Peyer's patch (tissue), 4 donors: ENCODE measurements at regions not wholly inside any gene's neighbourhood (a gene's known extent, or its start where the extent isn't known, plus 50 kb on each side); places are given as distances from the start of the nearest gene placed in this dataset.

ENCODE experiments used
- CTCF ChIP-seq, 6 experiments: fragments of 450-650 bp in 4 of 6; fragments of 200-600 bp in 2 of 6; sonication (generic) in 1 of 6; IDR thresholded peaks; one replicate each; pipeline ENCODE4 v1.5.1; 2017 to 2019; ENCODE audit warnings: antibody characterized with exemption in 6 of 6, mild to moderate bottlenecking in 3 of 6, moderate library complexity in 1 of 6
- POLR2A ChIP-seq, 2 donors: fragments of 450-650 bp; IDR thresholded peaks; one replicate each; pipeline ENCODE4 v1.5.1; 2017; ENCODE audit warnings: antibody characterized with exemption in 2 of 2, mild to moderate bottlenecking in 2 of 2, moderate library complexity in 2 of 2

DNA sequence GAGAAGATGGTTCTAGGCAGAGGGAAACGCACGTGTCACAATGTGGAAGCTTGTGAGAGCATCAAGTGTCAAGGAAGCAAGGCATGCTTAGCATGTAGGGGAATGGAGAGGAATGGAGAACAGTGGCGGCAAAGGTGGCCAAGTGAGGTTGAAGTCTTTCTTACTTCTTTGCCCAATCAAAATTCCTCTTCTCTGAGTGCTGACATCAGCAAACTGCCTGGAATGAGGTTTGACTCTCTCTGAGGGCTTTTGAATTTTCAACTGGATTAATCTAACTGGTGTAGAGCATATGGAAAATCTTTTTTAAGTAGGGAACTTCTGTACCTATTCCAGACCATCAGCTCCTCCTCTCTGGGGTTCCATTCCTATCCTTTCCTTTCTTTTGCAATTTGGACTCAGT, 61.9 kb upstream of the BNC1 start:
- TF ChIP-seq CTCF (IDR thresholded peaks at IDR 0.05) (no peak), POLR2A (IDR thresholded peaks at IDR 0.05) (no peak)
